T-cell (primary cell): ENCODE measurements at regions not wholly inside any gene's neighbourhood (a gene's known extent, or its start where the extent isn't known, plus 50 kb on each side); places are given as distances from the start of the nearest gene placed in this dataset.
"Not testable (repeated sequence)": the region's sequence is repeated elsewhere in the genome, so short reads cannot be mapped to it uniquely, and the experiment has no call there.

Experiments used
- ATAC-seq, 4 experiments: fragments of 200-7000 bp in 3 of 4; fragments of 150-1000 bp in 1 of 4; cut with Tn5 transposase; replicated peaks in 1 of 4; 1 replicate in 3 of 4; 2 replicates in 1 of 4; pipeline ENCODE4 v1.10.0; 2021; ENCODE audit warnings: moderate library complexity in 3 of 4, mild to moderate bottlenecking in 2 of 4, moderate number of reproducible peaks in 1 of 4
- CTCF ChIA-PET, 2 donors: fragments of 300-600 bp; sonication (Branson Sonifier 250); formaldehyde crosslinking; loops; one replicate each; lab custom pipeline; 2022; ENCODE audit warnings: antibody characterized with exemption in 2 of 2; lab: Charles Lee
- POLR2A ChIA-PET, 2 donors: fragments of 300-600 bp; sonication (Branson Sonifier 250); formaldehyde crosslinking; loops; one replicate each; lab custom pipeline; 2022; ENCODE audit warnings: antibody characterized with exemption in 2 of 2; lab: Charles Lee
- DNase-seq, 35 experiments: peaks; one replicate each; pipeline versions ENCODE4 v3.0.0 to v3.0.0-alpha.2; 2013 to 2023
- H3K27ac ChIP-seq: one replicate; pipeline ENCODE4 v1.5.1; 2013; ENCODE audit warnings: low read length
- H3K27me3 ChIP-seq, 2 experiments: replicated peaks in 1 of 2; 1 replicate in 1 of 2; 2 replicates in 1 of 2; pipeline versions ENCODE4 v1.6.1 to v1.7.0; 2013; ENCODE audit warnings: low read length in 1 of 2, mixed read lengths in 1 of 2; ENCODE audit not compliant: control insufficient read depth in 2 of 2, insufficient read depth in 2 of 2; ENCODE audit errors: extremely low read depth in 1 of 2
- H3K36me3 ChIP-seq, 2 donors: 1 replicate in 1 of 2; 2 replicates in 1 of 2; pipeline versions ENCODE4 v1.6.1 to v1.7.0; 2013; ENCODE audit warnings: low read length in 1 of 2; ENCODE audit not compliant: control insufficient read depth in 2 of 2, insufficient read depth in 1 of 2; ENCODE audit errors: extremely low read depth in 1 of 2
- H3K4me1 ChIP-seq, 2 experiments: 1 replicate in 1 of 2; 2 replicates in 1 of 2; pipeline versions ENCODE4 v1.6.1 to v1.7.0; 2013; ENCODE audit warnings: low read length in 2 of 2, mixed read lengths in 1 of 2; ENCODE audit not compliant: insufficient read depth in 2 of 2, control insufficient read depth in 1 of 2; ENCODE audit errors: extremely low read depth in 1 of 2
- H3K4me3 ChIP-seq, 2 donors: 1 replicate in 1 of 2; 2 replicates in 1 of 2; pipeline versions ENCODE4 v1.5.1 to v1.7.0; 2013; ENCODE audit warnings: mild to moderate bottlenecking in 2 of 2, low read length in 1 of 2, moderate library complexity in 1 of 2; ENCODE audit not compliant: control insufficient read depth in 1 of 2; ENCODE audit errors: extremely low read depth in 1 of 2
- H3K9me3 ChIP-seq: 2 replicates; pipeline ENCODE4 v1.7.0; 2013
- H3K27ac Mint-ChIP-seq, 2 donors: one replicate each; pipeline ENCODE4 v1.8.0; 2020 to 2021; ENCODE audit warnings: mild to moderate bottlenecking in 2 of 2, mixed read lengths in 2 of 2
- H3K27me3 Mint-ChIP-seq, 2 donors: one replicate each; pipeline ENCODE4 v1.8.0; 2021 to 2022; ENCODE audit warnings: mixed read lengths in 2 of 2
- H3K36me3 Mint-ChIP-seq: one replicate; pipeline ENCODE4 v1.8.0; 2021; ENCODE audit warnings: mixed read lengths
- H3K4me1 Mint-ChIP-seq, 3 donors: one replicate each; pipeline ENCODE4 v1.8.0; 2020 to 2022; ENCODE audit warnings: mixed read lengths in 3 of 3, mild to moderate bottlenecking in 1 of 3
- H3K4me3 Mint-ChIP-seq, 3 donors: one replicate each; pipeline ENCODE4 v1.8.0; 2020 to 2022; ENCODE audit warnings: mild to moderate bottlenecking in 3 of 3, mixed read lengths in 3 of 3, moderate library complexity in 3 of 3
- H3K9me3 Mint-ChIP-seq, 3 donors: one replicate each; pipeline ENCODE4 v1.8.0; 2020 to 2022; ENCODE audit warnings: mixed read lengths in 3 of 3
- WGBS: methylation state at CpG from one replicate; pipeline ENCODE4 v1.1.5; 2013; ENCODE audit warnings: missing lambda C conversion rate; ENCODE audit not compliant: insufficient coverage; 5-methylcytosine and 5-hydroxymethylcytosine counted together

- Mint-ChIP-seq H3K27ac (no peak overlapping the region), H3K4me1 (no peaks in the 10 kb centered on the region), H3K4me3 (no peak overlapping the region), H3K36me3 (no peaks in the 10 kb centered on the region), H3K9me3 (no peaks in the 10 kb centered on the region), H3K27me3 (no peaks in the 10 kb centered on the region)
- WGBS: 76% methylated on average over 5 of the region's 5 CpGs
- ATAC-seq (no peak), DNase-seq (no peak)
- no peak overlapping the region for H3K4me3 ChIP-seq
- H3K27me3 ChIP-seq: no peaks in the 10 kb centered on the region
- no peaks in the 10 kb centered on the region for H3K4me1 ChIP-seq
- H3K9me3 ChIP-seq: no peaks in the 10 kb centered on the region
- H3K27ac ChIP-seq: no peak overlapping the region
- ChIA-PET CTCF (no interaction called here), POLR2A (no interaction called here)
- H3K36me3 ChIP-seq: no peaks in the 10 kb centered on the region
Measured at GRCh38 chr15:20376872-20377271, 164.7 kb downstream of the GOLGA6L6 start.

GRCh38 chr15:20372416-20372815 is 169.2 kb downstream of the GOLGA6L6 start:
- H3K36me3 Mint-ChIP-seq, H3K4me1 Mint-ChIP-seq: not testable (repeated sequence)

GRCh38 chr15:20369500-20369899 is 172.1 kb downstream of the GOLGA6L6 start:
- no peak for DNase-seq
- ChIA-PET CTCF (interaction anchor here in 1 of 2 donors (1.1 kb wide), 1 partner anchor 13 kb away, joined by 5 read pairs; no protein-coding TSS in a partner anchor), POLR2A (no interaction called here)
- H3K27me3 ChIP-seq: peaks cover 0 to 6% of the 10 kb centered on the region in 2 experiments
- no peak for ATAC-seq
- H3K4me1 ChIP-seq: no peaks in the 10 kb centered on the region
- no peak overlapping the region for H3K27ac ChIP-seq
- no peaks in the 10 kb centered on the region for H3K36me3 ChIP-seq
- 88% methylated on average over 2 of the region's 3 CpGs for WGBS
- H3K9me3 ChIP-seq: no peaks in the 10 kb centered on the region
- no peaks in the 10 kb centered on the region for H3K27me3 Mint-ChIP-seq
- no peaks in the 10 kb centered on the region for H3K36me3 Mint-ChIP-seq
- H3K4me3 ChIP-seq: no peak overlapping the region
- H3K9me3 Mint-ChIP-seq: no peaks in the 10 kb centered on the region
- H3K4me1 Mint-ChIP-seq: no peaks in the 10 kb centered on the region
- no peak overlapping the region for H3K27ac Mint-ChIP-seq
- no peak overlapping the region for H3K4me3 Mint-ChIP-seq

More at GRCh38 chr15:20372416-20372815, 169.2 kb downstream of the GOLGA6L6 start:
- H3K27me3 Mint-ChIP-seq, POLR2A ChIA-PET, H3K4me1 ChIP-seq, H3K27ac Mint-ChIP-seq, H3K27ac ChIP-seq, H3K4me3 Mint-ChIP-seq, ATAC-seq, H3K4me3 ChIP-seq, H3K9me3 Mint-ChIP-seq, H3K9me3 ChIP-seq, CTCF ChIA-PET, DNase-seq, H3K27me3 ChIP-seq, H3K36me3 ChIP-seq: not testable (repeated sequence)

GRCh38 chr15:20368974-20369373 is 172.6 kb downstream of the GOLGA6L6 start:
- Mint-ChIP-seq H3K27me3 (no peaks in the 10 kb centered on the region), H3K27ac (no peak overlapping the region), H3K4me1 (no peaks in the 10 kb centered on the region), H3K4me3 (no peak overlapping the region), H3K36me3 (no peaks in the 10 kb centered on the region), H3K9me3 (no peaks in the 10 kb centered on the region)
- ATAC-seq: no peak
- no peak overlapping the region for H3K27ac ChIP-seq
- POLR2A ChIA-PET: no interaction called here
- peaks cover 0 to 6% of the 10 kb centered on the region in 2 experiments for H3K27me3 ChIP-seq
- CTCF ChIA-PET: no interaction called here
- no CpG with 5 or more reads among the region's 1 CpG for WGBS
- no peaks in the 10 kb centered on the region for H3K36me3 ChIP-seq
- H3K4me3 ChIP-seq: no peak overlapping the region
- H3K4me1 ChIP-seq: no peaks in the 10 kb centered on the region
- no peak for DNase-seq
- no peaks in the 10 kb centered on the region for H3K9me3 ChIP-seq

GRCh38 chr15:20367093-20367492 is 174.5 kb downstream of the GOLGA6L6 start:
- Mint-ChIP-seq H3K4me3 (no peak overlapping the region), H3K4me1 (no peaks in the 10 kb centered on the region), H3K36me3 (no peaks in the 10 kb centered on the region), H3K27me3 (no peaks in the 10 kb centered on the region), H3K9me3 (no peaks in the 10 kb centered on the region), H3K27ac (no peak overlapping the region)
- peaks cover 0 to 9% of the 10 kb centered on the region in 2 experiments for H3K27me3 ChIP-seq
- H3K4me3 ChIP-seq: no peak overlapping the region
- H3K36me3 ChIP-seq: no peaks in the 10 kb centered on the region
- 80% methylated on average over 1 of the region's 2 CpGs for WGBS
- H3K9me3 ChIP-seq: no peaks in the 10 kb centered on the region
- POLR2A ChIA-PET: no interaction called here
- ATAC-seq (no peak), DNase-seq (no peak)
- H3K4me1 ChIP-seq: no peaks in the 10 kb centered on the region
- CTCF ChIA-PET: no interaction called here
- H3K27ac ChIP-seq: no peak overlapping the region

- H3K9me3 Mint-ChIP-seq, H3K27me3 Mint-ChIP-seq, DNase-seq, H3K4me1 ChIP-seq, H3K9me3 ChIP-seq, H3K36me3 Mint-ChIP-seq, H3K27me3 ChIP-seq, H3K4me3 ChIP-seq, H3K27ac ChIP-seq, POLR2A ChIA-PET, H3K36me3 ChIP-seq, H3K4me1 Mint-ChIP-seq, H3K27ac Mint-ChIP-seq, H3K4me3 Mint-ChIP-seq, CTCF ChIA-PET, ATAC-seq: not testable (repeated sequence)
- 72% methylated on average over 5 of the region's 5 CpGs for WGBS
Measured at GRCh38 chr15:20363591-20363990, 178.0 kb downstream of the GOLGA6L6 start.

GRCh38 chr15:20361091-20361490 is 180.5 kb downstream of the GOLGA6L6 start:
- no peaks in the 10 kb centered on the region for H3K36me3 Mint-ChIP-seq
- no peak for DNase-seq
- Histone ChIP-seq H3K36me3 (no peaks in the 10 kb centered on the region), H3K4me1 (peaks cover 0 to 8% of the 10 kb centered on the region in 2 experiments), H3K9me3 (no peaks in the 10 kb centered on the region), H3K4me3 (no peak overlapping the region), H3K27me3 (peaks cover 6 to 27% of the 10 kb centered on the region in 2 experiments), H3K27ac (no peak overlapping the region)
- H3K4me3 Mint-ChIP-seq: no peak overlapping the region
- ChIA-PET CTCF (interaction anchor here (0.6 to 1.2 kb wide), 3 partner anchors 913 to 1863 kb away, joined by 3 to 4 read pairs (median 3); no protein-coding TSS in a partner anchor), POLR2A (no interaction called here)
- H3K27me3 Mint-ChIP-seq: peaks cover 0 to 4% of the 10 kb centered on the region in 2 donors
- H3K9me3 Mint-ChIP-seq: no peaks in the 10 kb centered on the region
- peaks cover 5 to 7% (median 7%) of the 10 kb centered on the region in 3 donors for H3K4me1 Mint-ChIP-seq
- H3K27ac Mint-ChIP-seq: no peak overlapping the region
- ATAC-seq: no peak
